Endothelial cell of hepatic sinusoid (primary cell): ENCODE measurements at regions not wholly inside any gene's neighbourhood (a gene's known extent, or its start where the extent isn't known, plus 50 kb on each side); places are given as distances from the start of the nearest gene placed in this dataset.

Source experiments
- in situ Hi-C: cut with HindIII; loops from 2 replicates; pipeline ENCODE4 v1.10.0; 2017; ENCODE audit warnings: low sequenced_read_pairs

- in situ Hi-C loops, result no loop called here
Observed at GRCh38 chr3:94937980-94938379, 875.1 kb downstream of the NSUN3 start.

- in situ Hi-C loops, result no loop called here
Observed at GRCh38 chr3:94946683-94947082, 883.8 kb downstream of the NSUN3 start.

- in situ Hi-C loops, result no loop called here
Observed at GRCh38 chr3:94961423-94962100, 898.7 kb downstream of the NSUN3 start.

- in situ Hi-C loops, result no loop called here
Observed at GRCh38 chr3:94965867-94966475, 903.1 kb downstream of the NSUN3 start.

GRCh38 chr3:94967196-94967595 is 904.3 kb downstream of the NSUN3 start:
- in situ Hi-C loops, result no loop called here

- in situ Hi-C loops, result no loop called here
Observed at GRCh38 chr3:94968519-94968918, 905.7 kb downstream of the NSUN3 start.

GRCh38 chr3:94972066-94972465 is 909.2 kb downstream of the NSUN3 start:
- in situ Hi-C loops, result no loop called here

GRCh38 chr3:94978084-94978483 is 915.2 kb downstream of the NSUN3 start:
- in situ Hi-C loops, result no loop called here

GRCh38 chr3:94985778-94986177 is 922.9 kb downstream of the NSUN3 start:
- in situ Hi-C loops, result no loop called here

- in situ Hi-C loops, result no loop called here
Observed at GRCh38 chr3:94990952-94991705, 928.3 kb downstream of the NSUN3 start.

- in situ Hi-C loops, result no loop called here
Observed at GRCh38 chr3:94996743-94997142, 933.9 kb downstream of the NSUN3 start.

GRCh38 chr3:95002438-95003046 is 939.7 kb downstream of the NSUN3 start:
- in situ Hi-C loops, result no loop called here

- in situ Hi-C loops, result no loop called here
Observed at GRCh38 chr3:95028688-95029087, 965.8 kb downstream of the NSUN3 start.

GRCh38 chr3:95029644-95030043 is 966.8 kb downstream of the NSUN3 start:
- in situ Hi-C loops, result no loop called here

GRCh38 chr3:95036526-95037021 is 973.7 kb downstream of the NSUN3 start:
- in situ Hi-C loops, result no loop called here

- in situ Hi-C loops, result no loop called here
Observed at GRCh38 chr3:95037097-95037496, 974.2 kb downstream of the NSUN3 start.

- in situ Hi-C loops, result no loop called here
Observed at GRCh38 chr3:95037927-95038326, 975.1 kb downstream of the NSUN3 start.

GRCh38 chr3:95044101-95044500 is 981.2 kb downstream of the NSUN3 start:
- in situ Hi-C loops, result no loop called here

- in situ Hi-C loops, result no loop called here
Observed at GRCh38 chr3:95048564-95048963, 985.7 kb downstream of the NSUN3 start.

- in situ Hi-C loops, result no loop called here
Observed at GRCh38 chr3:95049841-95050240, 987.0 kb downstream of the NSUN3 start.

- in situ Hi-C loops, result no loop called here
Observed at GRCh38 chr3:95055288-95055687, 992.4 kb downstream of the NSUN3 start.
